ENCODE measurements at regions not wholly inside any gene's neighbourhood (a gene's known extent, or its start where the extent isn't known, plus 50 kb on each side); places are given as distances from the start of the nearest gene placed in this dataset.

GRCh38 chr14:37932008-37932407 is 275.7 kb upstream of the SSTR1 start:
- no peaks in the 10 kb centered on the region for H3K4me1 ChIP-seq
- no peaks in the 10 kb centered on the region for H3K36me3 ChIP-seq
- H3K9me3 ChIP-seq = no peaks in the 10 kb centered on the region
- ATAC-seq (no peak), DNase-seq (no peak)
- no peak for TF ChIP-seq CTCF (IDR thresholded peaks at IDR 0.05)
- H3K4me3 ChIP-seq = no peak overlapping the region
- intact Hi-C loops (cut with DNase I) = no loop called here
- H3K27me3 ChIP-seq (ENCODE audit: low read depth) = no peaks in the 10 kb centered on the region
- H3K27ac ChIP-seq = no peak overlapping the region

GRCh38 chr14:37932481-37932880 is 275.2 kb upstream of the SSTR1 start:
- intact Hi-C loops (cut with DNase I) = no loop called here
- Histone ChIP-seq H3K27me3 (ENCODE audit: low read depth) (no peaks in the 10 kb centered on the region), H3K9me3 (no peaks in the 10 kb centered on the region), H3K4me1 (no peaks in the 10 kb centered on the region), H3K27ac (no peak overlapping the region), H3K36me3 (no peaks in the 10 kb centered on the region), H3K4me3 (no peak overlapping the region)
- DNase-seq (no peak), ATAC-seq (no peak)
- no peak for TF ChIP-seq CTCF (IDR thresholded peaks at IDR 0.05)

GRCh38 chr14:37936971-37937370 is 270.7 kb upstream of the SSTR1 start:
- Histone ChIP-seq H3K4me3 (no peak overlapping the region), H3K27ac (no peak overlapping the region), H3K4me1 (no peaks in the 10 kb centered on the region), H3K9me3 (no peaks in the 10 kb centered on the region), H3K27me3 (ENCODE audit: low read depth) (no peaks in the 10 kb centered on the region), H3K36me3 (no peaks in the 10 kb centered on the region)
- TF ChIP-seq CTCF (IDR thresholded peaks at IDR 0.05) = no peak
- ATAC-seq = no peak
- no peak for DNase-seq
- intact Hi-C loops (cut with DNase I) = no loop called here

GRCh38 chr14:37939442-37940028 is 268.2 kb upstream of the SSTR1 start:
- TF ChIP-seq CTCF (IDR thresholded peaks at IDR 0.05) = no peak
- no peaks in the 10 kb centered on the region for H3K27me3 ChIP-seq (ENCODE audit: low read depth)
- no peak for DNase-seq
- no peaks in the 10 kb centered on the region for H3K9me3 ChIP-seq
- no peaks in the 10 kb centered on the region for H3K36me3 ChIP-seq
- intact Hi-C loops (cut with DNase I) = no loop called here
- no peaks in the 10 kb centered on the region for H3K4me1 ChIP-seq
- no peak overlapping the region for H3K4me3 ChIP-seq
- H3K27ac ChIP-seq = no peak overlapping the region
- ATAC-seq = no peak

- Histone ChIP-seq H3K27ac (no peak overlapping the region), H3K27me3 (ENCODE audit: low read depth) (no peaks in the 10 kb centered on the region), H3K36me3 (no peaks in the 10 kb centered on the region), H3K4me1 (no peaks in the 10 kb centered on the region), H3K9me3 (peaks cover 26% of the 10 kb centered on the region), H3K4me3 (no peak overlapping the region)
- DNase-seq (no peak), ATAC-seq (peak in 1 of 2 donors; percentile 19)
- no peak for TF ChIP-seq CTCF (IDR thresholded peaks at IDR 0.05)
- intact Hi-C loops (cut with DNase I) = no loop called here
Measured at GRCh38 chr14:37945959-37946358, 261.7 kb upstream of the SSTR1 start.

GRCh38 chr14:37946819-37947218 is 260.9 kb upstream of the SSTR1 start:
- no peaks in the 10 kb centered on the region for H3K36me3 ChIP-seq
- H3K27ac ChIP-seq = no peak overlapping the region
- intact Hi-C loops (cut with DNase I) = no loop called here
- no peaks in the 10 kb centered on the region for H3K27me3 ChIP-seq (ENCODE audit: low read depth)
- H3K4me1 ChIP-seq = no peaks in the 10 kb centered on the region
- DNase-seq (no peak), ATAC-seq (no peak)
- no peak for TF ChIP-seq CTCF (IDR thresholded peaks at IDR 0.05)
- H3K9me3 ChIP-seq = peaks cover 26% of the 10 kb centered on the region
- H3K4me3 ChIP-seq = no peak overlapping the region

All from lower lobe of right lung (tissue), 2 donors.